ENCODE measurements at regions not wholly inside any gene's neighbourhood (a gene's known extent, or its start where the extent isn't known, plus 50 kb on each side); places are given as distances from the start of the nearest gene placed in this dataset.

GRCh38 chr15:95296643-95297042, 1033.9 kb upstream of the NR2F2 start:
- H3K9me3 Mint-ChIP-seq = no peaks in the 10 kb centered on the region

GRCh38 chr15:95298729-95299128, 1031.8 kb upstream of the NR2F2 start:
- Mint-ChIP-seq H3K4me1 (no peaks in the 10 kb centered on the region), H3K9me3 (no peaks in the 10 kb centered on the region), H3K36me3 (no peaks in the 10 kb centered on the region), H3K27ac (no peak overlapping the region), H3K4me3 (no peak overlapping the region)
- no peak for ATAC-seq
- DNase-seq (ENCODE audit: low spot score in 2 of 2) = no peak

More at GRCh38 chr15:95296643-95297042, 1033.9 kb upstream of the NR2F2 start:
- no peak for ATAC-seq
- Mint-ChIP-seq H3K4me3 (no peak overlapping the region), H3K27ac (no peak overlapping the region), H3K4me1 (no peaks in the 10 kb centered on the region), H3K36me3 (no peaks in the 10 kb centered on the region)
- no peak for DNase-seq (ENCODE audit: low spot score in 2 of 2)

- H3K27ac Mint-ChIP-seq = no peak overlapping the region
- no peak overlapping the region for H3K4me3 Mint-ChIP-seq
These were observed 1029.5 kb upstream of the NR2F2 start for GRCh38 chr15:95300958-95301357.

GRCh38 chr15:95302206-95302605, 1028.3 kb upstream of the NR2F2 start:
- Mint-ChIP-seq H3K4me3 (no peak overlapping the region), H3K27ac (no peak overlapping the region), H3K9me3 (no peaks in the 10 kb centered on the region), H3K4me1 (no peaks in the 10 kb centered on the region), H3K36me3 (no peaks in the 10 kb centered on the region)
- ATAC-seq = no peak
- DNase-seq (ENCODE audit: low spot score in 2 of 2) = no peak

More at GRCh38 chr15:95300958-95301357, 1029.5 kb upstream of the NR2F2 start:
- DNase-seq (ENCODE audit: low spot score in 2 of 2) (no peak), ATAC-seq (no peak)
- Mint-ChIP-seq H3K9me3 (no peaks in the 10 kb centered on the region), H3K36me3 (no peaks in the 10 kb centered on the region), H3K4me1 (no peaks in the 10 kb centered on the region)

- no peak overlapping the region for H3K27ac Mint-ChIP-seq
These were observed 1027.7 kb upstream of the NR2F2 start for GRCh38 chr15:95302809-95303208.

GRCh38 chr15:95303713-95304112, 1026.8 kb upstream of the NR2F2 start:
- no peak overlapping the region for H3K4me3 Mint-ChIP-seq
- DNase-seq (ENCODE audit: low spot score in 2 of 2) (no peak), ATAC-seq (no peak)
- no peaks in the 10 kb centered on the region for H3K36me3 Mint-ChIP-seq
- H3K9me3 Mint-ChIP-seq = no peaks in the 10 kb centered on the region
- no peaks in the 10 kb centered on the region for H3K4me1 Mint-ChIP-seq
- no peak overlapping the region for H3K27ac Mint-ChIP-seq

More at GRCh38 chr15:95302809-95303208, 1027.7 kb upstream of the NR2F2 start:
- no peak for DNase-seq (ENCODE audit: low spot score in 2 of 2)
- no peak for ATAC-seq
- no peak overlapping the region for H3K4me3 Mint-ChIP-seq
- no peaks in the 10 kb centered on the region for H3K9me3 Mint-ChIP-seq
- no peaks in the 10 kb centered on the region for H3K36me3 Mint-ChIP-seq
- H3K4me1 Mint-ChIP-seq = no peaks in the 10 kb centered on the region

GRCh38 chr15:95304151-95304946, 1026.2 kb upstream of the NR2F2 start:
- Mint-ChIP-seq H3K27ac (no peak overlapping the region), H3K9me3 (no peaks in the 10 kb centered on the region), H3K4me1 (no peaks in the 10 kb centered on the region), H3K36me3 (no peaks in the 10 kb centered on the region), H3K4me3 (no peak overlapping the region)
- DNase-seq (ENCODE audit: low spot score in 2 of 2) = no peak
- no peak for ATAC-seq

GRCh38 chr15:95304947-95305400, 1025.5 kb upstream of the NR2F2 start:
- ATAC-seq (no peak), DNase-seq (ENCODE audit: low spot score in 2 of 2) (no peak)

GRCh38 chr15:95307115-95307514, 1023.4 kb upstream of the NR2F2 start:
- Mint-ChIP-seq H3K36me3 (no peaks in the 10 kb centered on the region), H3K27ac (no peak overlapping the region), H3K4me3 (no peak overlapping the region), H3K9me3 (peaks cover 2% of the 10 kb centered on the region), H3K4me1 (no peaks in the 10 kb centered on the region)
- DNase-seq (ENCODE audit: low spot score in 2 of 2) (no peak), ATAC-seq (no peak)

More at GRCh38 chr15:95304947-95305400, 1025.5 kb upstream of the NR2F2 start:
- Mint-ChIP-seq H3K4me1 (no peaks in the 10 kb centered on the region), H3K27ac (no peak overlapping the region), H3K9me3 (no peaks in the 10 kb centered on the region), H3K36me3 (no peaks in the 10 kb centered on the region), H3K4me3 (no peak overlapping the region)

- H3K9me3 Mint-ChIP-seq = no peaks in the 10 kb centered on the region
- ATAC-seq = no peak
- no peak overlapping the region for H3K4me3 Mint-ChIP-seq
- H3K27ac Mint-ChIP-seq = no peak overlapping the region
- DNase-seq (ENCODE audit: low spot score in 2 of 2) = no peak
- H3K4me1 Mint-ChIP-seq = no peaks in the 10 kb centered on the region
- H3K36me3 Mint-ChIP-seq = no peaks in the 10 kb centered on the region
These were observed 1011.3 kb upstream of the NR2F2 start for GRCh38 chr15:95319242-95319641.

GRCh38 chr15:95323796-95324195, 1006.7 kb upstream of the NR2F2 start:
- Mint-ChIP-seq H3K4me3 (no peak overlapping the region), H3K4me1 (no peaks in the 10 kb centered on the region), H3K9me3 (no peaks in the 10 kb centered on the region), H3K27ac (no peak overlapping the region), H3K36me3 (no peaks in the 10 kb centered on the region)
- DNase-seq (ENCODE audit: low spot score in 2 of 2) = no peak
- no peak for ATAC-seq

- no peak overlapping the region for H3K4me3 Mint-ChIP-seq
- H3K4me1 Mint-ChIP-seq = no peaks in the 10 kb centered on the region
- H3K36me3 Mint-ChIP-seq = no peaks in the 10 kb centered on the region
- no peak for DNase-seq (ENCODE audit: low spot score in 2 of 2)
- no peak overlapping the region for H3K27ac Mint-ChIP-seq
- no peaks in the 10 kb centered on the region for H3K9me3 Mint-ChIP-seq
- no peak for ATAC-seq
These were observed 1005.8 kb upstream of the NR2F2 start for GRCh38 chr15:95324656-95325055.

GRCh38 chr15:95325763-95326404, 1004.6 kb upstream of the NR2F2 start:
- H3K9me3 Mint-ChIP-seq = no peaks in the 10 kb centered on the region
- H3K27ac Mint-ChIP-seq = no peak overlapping the region
- no peaks in the 10 kb centered on the region for H3K36me3 Mint-ChIP-seq
- ATAC-seq (no peak), DNase-seq (ENCODE audit: low spot score in 2 of 2) (no peak)
- H3K4me1 Mint-ChIP-seq = no peaks in the 10 kb centered on the region
- H3K4me3 Mint-ChIP-seq = no peak overlapping the region

GRCh38 chr15:95326431-95327182, 1003.9 kb upstream of the NR2F2 start:
- H3K4me3 Mint-ChIP-seq = no peak overlapping the region
- H3K9me3 Mint-ChIP-seq = no peaks in the 10 kb centered on the region

GRCh38 chr15:95327183-95327525, 1003.3 kb upstream of the NR2F2 start:
- no peaks in the 10 kb centered on the region for H3K36me3 Mint-ChIP-seq
- DNase-seq (ENCODE audit: low spot score in 2 of 2) (no peak), ATAC-seq (no peak)
- H3K27ac Mint-ChIP-seq = no peak overlapping the region
- no peak overlapping the region for H3K4me3 Mint-ChIP-seq
- no peaks in the 10 kb centered on the region for H3K4me1 Mint-ChIP-seq
- no peaks in the 10 kb centered on the region for H3K9me3 Mint-ChIP-seq

More at GRCh38 chr15:95326431-95327182, 1003.9 kb upstream of the NR2F2 start:
- no peaks in the 10 kb centered on the region for H3K4me1 Mint-ChIP-seq
- ATAC-seq (no peak), DNase-seq (ENCODE audit: low spot score in 2 of 2) (no peak)
- H3K27ac Mint-ChIP-seq = no peak overlapping the region
- no peaks in the 10 kb centered on the region for H3K36me3 Mint-ChIP-seq

Data from stimulated activated effector memory CD8-positive, alpha-beta T cell treated with anti-CD3 and anti-CD28 coated beads, Interleukin-12 subunit alpha, Interleukin-12 subunit beta, amount 100 ng/mL, for 72 hours (primary cell).